AG04449 (cell line): ENCODE measurements at regions not wholly inside any gene's neighbourhood (a gene's known extent, or its start where the extent isn't known, plus 50 kb on each side); places are given as distances from the start of the nearest gene placed in this dataset.

Experiments
- CTCF ChIA-PET: fragments of 350-600 bp; formaldehyde crosslinking; extraction: SDS; loops from one replicate; lab custom pipeline; 2021; ENCODE audit warnings: antibody characterized with exemption; lab: Yijun Ruan, JAX
- POLR2A ChIA-PET: fragments of 400-600, 350-600 bp; formaldehyde crosslinking; extraction: SDS; loops from one replicate; lab custom pipeline; 2020; ENCODE audit warnings: antibody characterized with exemption, inconsistent platforms; lab: Yijun Ruan, JAX
- DNase-seq: peaks from one replicate; pipeline ENCODE4 v3.0.0-alpha.2; 2010; ENCODE audit warnings: low read depth, low spot score
- H3K4me3 ChIP-seq: 2 replicates; pipeline ENCODE4 v1.5.1; 2011; ENCODE audit warnings: low read depth, mild to moderate bottlenecking, control low read depth, low read length
- CTCF ChIP-seq: IDR thresholded peaks from one replicate; pipeline ENCODE4 v1.5.1; 2011; ENCODE audit warnings: mild to moderate bottlenecking, moderate library complexity, low read length, control low read depth, inconsistent platforms; ENCODE audit not compliant: insufficient read depth; ENCODE audit errors: missing control alignments

GRCh38 chr15:95620934-95621579 is 709.4 kb upstream of the NR2F2 start:
- H3K4me3 ChIP-seq = no peak overlapping the region
- TF ChIP-seq CTCF = no peak
- POLR2A ChIA-PET = interaction anchor here (0.6 kb wide), 1 partner anchor 241 kb away, joined by 3 read pairs; no protein-coding TSS in a partner anchor
- CTCF ChIA-PET = no interaction called here
- no peak for DNase-seq

GRCh38 chr15:95622843-95623242 is 707.7 kb upstream of the NR2F2 start:
- ChIA-PET CTCF (no interaction called here), POLR2A (no interaction called here)
- DNase-seq = no peak
- no peak for TF ChIP-seq CTCF
- H3K4me3 ChIP-seq = no peak overlapping the region

GRCh38 chr15:95624100-95624499 is 706.4 kb upstream of the NR2F2 start:
- no peak for DNase-seq
- TF ChIP-seq CTCF = no peak
- no peak overlapping the region for H3K4me3 ChIP-seq
- CTCF ChIA-PET = interaction anchor here (0.6 kb wide), 1 partner anchor 20 kb away, joined by 3 read pairs; no protein-coding TSS in a partner anchor
- POLR2A ChIA-PET = no interaction called here

GRCh38 chr15:95624616-95625361 is 705.7 kb upstream of the NR2F2 start:
- H3K4me3 ChIP-seq = no peak overlapping the region
- CTCF ChIA-PET = interaction anchor here (0.6 kb wide), 1 partner anchor 19 kb away, joined by 3 read pairs; no protein-coding TSS in a partner anchor
- DNase-seq = no peak
- POLR2A ChIA-PET = no interaction called here
- no peak for TF ChIP-seq CTCF

- no peak for DNase-seq
- H3K4me3 ChIP-seq = no peak overlapping the region
- ChIA-PET CTCF (no interaction called here), POLR2A (no interaction called here)
- TF ChIP-seq CTCF = no peak
These were observed 703.8 kb upstream of the NR2F2 start for GRCh38 chr15:95626501-95627361.
